CD4-positive, CD25-positive, alpha-beta regulatory T cell (primary cell): ENCODE measurements at regions not wholly inside any gene's neighbourhood (a gene's known extent, or its start where the extent isn't known, plus 50 kb on each side); places are given as distances from the start of the nearest gene placed in this dataset.

Experiments used
- ATAC-seq, 2 donors: fragments of 150-1000 bp; cut with Tn5 transposase; one replicate each; pipeline ENCODE4 v1.10.0; 2021; ENCODE audit warnings: low read depth in 2 of 2, moderate number of reproducible peaks in 2 of 2, moderate library complexity in 1 of 2
- DNase-seq, 3 donors: peaks; one replicate each; pipeline versions ENCODE4 v3.0.0 to v3.0.0-alpha.2; 2012 to 2022; ENCODE audit warnings: mixed read lengths in 1 of 3
- H3K27ac ChIP-seq: one replicate; pipeline ENCODE4 v1.7.0; 2013; ENCODE audit warnings: mild to moderate bottlenecking, low read length; ENCODE audit not compliant: insufficient read depth, poor library complexity, severe bottlenecking
- H3K27me3 ChIP-seq: one replicate; pipeline ENCODE4 v1.7.0; 2013; ENCODE audit warnings: low read length; ENCODE audit not compliant: control insufficient read depth, insufficient read depth
- H3K36me3 ChIP-seq: one replicate; pipeline ENCODE4 v1.7.0; 2013; ENCODE audit warnings: mild to moderate bottlenecking, low read length, moderate library complexity; ENCODE audit not compliant: control insufficient read depth, insufficient read depth
- H3K4me1 ChIP-seq: 2 replicates; pipeline ENCODE4 v1.7.0; 2013; ENCODE audit warnings: mild to moderate bottlenecking, low read length; ENCODE audit not compliant: insufficient read depth, control insufficient read depth, poor library complexity, severe bottlenecking
- H3K4me3 ChIP-seq: one replicate; pipeline ENCODE4 v1.7.0; 2013; ENCODE audit warnings: low read depth, mild to moderate bottlenecking, low read length, moderate library complexity
- H3K9me3 ChIP-seq, 2 experiments: 1 replicate in 1 of 2; 2 replicates in 1 of 2; pipeline ENCODE4 v1.7.0; 2013; ENCODE audit warnings: low read length in 2 of 2, mild to moderate bottlenecking in 1 of 2, moderate library complexity in 1 of 2; ENCODE audit not compliant: control insufficient read depth in 2 of 2
- H3K27ac Mint-ChIP-seq, 3 donors: one replicate each; pipeline ENCODE4 v1.8.0; 2020 to 2022; ENCODE audit warnings: mild to moderate bottlenecking in 3 of 3, mixed read lengths in 3 of 3, moderate library complexity in 2 of 3
- H3K27me3 Mint-ChIP-seq: one replicate; pipeline ENCODE4 v1.8.0; 2022; ENCODE audit warnings: mild to moderate bottlenecking, mixed read lengths
- H3K36me3 Mint-ChIP-seq: one replicate; pipeline ENCODE4 v1.8.0; 2020; ENCODE audit warnings: mixed read lengths
- H3K4me1 Mint-ChIP-seq, 4 donors: one replicate each; pipeline ENCODE4 v1.8.0; 2020 to 2022; ENCODE audit warnings: mixed read lengths in 4 of 4, mild to moderate bottlenecking in 1 of 4
- H3K4me3 Mint-ChIP-seq, 4 donors: one replicate each; pipeline ENCODE4 v1.8.0; 2020 to 2022; ENCODE audit warnings: mild to moderate bottlenecking in 4 of 4, mixed read lengths in 4 of 4, moderate library complexity in 3 of 4
- H3K9me3 Mint-ChIP-seq, 7 donors: one replicate each; pipeline ENCODE4 v1.8.0; 2020 to 2022; ENCODE audit warnings: mixed read lengths in 7 of 7, mild to moderate bottlenecking in 3 of 7, moderate library complexity in 2 of 7

DNA sequence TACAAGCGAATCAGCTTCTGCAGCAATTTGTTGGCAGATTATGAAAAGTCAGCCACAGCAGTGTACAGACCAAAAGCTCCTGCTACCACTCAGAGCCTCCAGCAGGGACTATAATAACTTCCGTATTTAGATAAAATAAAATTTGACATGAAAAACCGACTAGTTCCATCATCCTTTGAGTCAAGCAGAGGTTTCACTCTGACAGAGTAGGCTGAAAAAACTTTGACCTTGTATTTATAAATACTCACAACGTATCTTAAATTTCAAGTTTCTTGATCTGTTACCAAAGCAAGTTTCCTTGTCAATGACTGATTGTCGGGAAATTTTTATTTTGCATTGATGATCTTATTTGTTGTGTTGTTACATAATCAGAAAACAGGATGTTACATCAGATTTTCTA is 283.4 kb downstream of the DAD1 start:
- Histone ChIP-seq H3K4me3 (no peak overlapping the region), H3K9me3 (no peaks in the 10 kb centered on the region), H3K36me3 (no peaks in the 10 kb centered on the region), H3K27ac (peak overlapping the region; percentile 65), H3K27me3 (no peaks in the 10 kb centered on the region), H3K4me1 (no peaks in the 10 kb centered on the region)
- Mint-ChIP-seq H3K36me3 (no peaks in the 10 kb centered on the region), H3K4me1 (no peaks in the 10 kb centered on the region), H3K4me3 (peak overlapping the region in 1 of 4 donors; percentile 7), H3K9me3 (no peaks in the 10 kb centered on the region), H3K27me3 (no peaks in the 10 kb centered on the region), H3K27ac (no peak overlapping the region)
- no peak for ATAC-seq
- DNase-seq: no peak

DNA sequence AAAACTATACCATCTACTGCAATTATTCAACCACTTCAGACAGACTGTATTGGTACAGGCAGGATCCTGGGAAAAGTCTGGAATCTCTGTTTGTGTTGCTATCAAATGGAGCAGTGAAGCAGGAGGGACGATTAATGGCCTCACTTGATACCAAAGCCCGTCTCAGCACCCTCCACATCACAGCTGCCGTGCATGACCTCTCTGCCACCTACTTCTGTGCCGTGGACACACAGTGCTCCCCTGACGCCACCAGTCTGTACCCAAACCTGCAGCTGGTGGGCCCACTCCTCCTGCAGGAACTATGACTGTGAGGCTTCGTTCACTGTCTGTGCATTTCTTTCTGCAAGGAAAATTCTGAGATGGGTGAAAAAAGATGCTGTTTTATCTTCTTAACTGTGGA is 284.7 kb downstream of the DAD1 start:
- no peaks in the 10 kb centered on the region for H3K36me3 Mint-ChIP-seq
- DNase-seq: no peak
- H3K9me3 Mint-ChIP-seq: no peaks in the 10 kb centered on the region
- H3K27ac ChIP-seq: no peak overlapping the region
- peak overlapping the region; percentile 66 for H3K4me3 ChIP-seq
- H3K4me3 Mint-ChIP-seq: peak overlapping the region in 3 of 4 donors; percentile 32 to 82 (median 77)
- H3K36me3 ChIP-seq: no peaks in the 10 kb centered on the region
- peak overlapping the region in 1 of 3 donors; percentile 38 for H3K27ac Mint-ChIP-seq
- H3K27me3 Mint-ChIP-seq: no peaks in the 10 kb centered on the region
- H3K9me3 ChIP-seq: no peaks in the 10 kb centered on the region
- no peak for ATAC-seq
- H3K27me3 ChIP-seq: no peaks in the 10 kb centered on the region
- no peaks in the 10 kb centered on the region for H3K4me1 ChIP-seq
- no peaks in the 10 kb centered on the region for H3K4me1 Mint-ChIP-seq

DNA sequence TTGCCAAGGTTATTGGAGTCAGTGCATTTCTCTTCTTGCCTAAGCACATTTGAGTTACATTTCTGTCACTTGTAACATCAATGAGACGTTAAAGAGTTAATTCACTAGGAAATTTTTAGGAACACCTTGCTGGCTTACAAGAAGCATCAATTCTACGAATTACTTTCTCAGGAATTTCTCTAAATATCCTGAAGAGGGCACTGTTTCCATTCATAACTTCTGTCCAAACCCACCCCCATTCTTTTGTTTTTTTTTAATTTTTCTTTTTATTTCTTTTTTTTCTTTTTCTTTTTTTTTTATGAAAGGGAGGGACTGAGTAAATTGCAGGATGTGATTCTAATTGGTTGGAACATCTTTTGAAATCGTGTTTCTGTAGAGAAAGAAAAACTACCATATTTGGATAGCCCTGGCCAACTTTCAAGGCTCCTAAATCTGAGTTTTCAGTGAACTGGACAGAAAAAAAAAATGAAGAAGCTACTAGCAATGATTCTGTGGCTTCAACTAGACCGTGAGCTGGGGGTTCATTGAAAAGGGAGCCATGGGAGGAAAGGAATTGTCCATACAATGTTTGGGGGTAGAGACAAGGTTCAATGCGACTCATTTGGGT is 285.3 kb downstream of the DAD1 start:
- Mint-ChIP-seq H3K4me1 (no peaks in the 10 kb centered on the region), H3K36me3 (no peaks in the 10 kb centered on the region), H3K9me3 (no peaks in the 10 kb centered on the region), H3K4me3 (peak overlapping the region; percentile 27 to 82 (median 54)), H3K27ac (peak overlapping the region in 2 of 3 donors; percentile 38 to 65), H3K27me3 (no peaks in the 10 kb centered on the region)
- Histone ChIP-seq H3K36me3 (no peaks in the 10 kb centered on the region), H3K4me3 (peak overlapping the region; percentile 66), H3K4me1 (no peaks in the 10 kb centered on the region), H3K9me3 (no peaks in the 10 kb centered on the region), H3K27ac (peak overlapping the region; percentile 23), H3K27me3 (no peaks in the 10 kb centered on the region)
- DNase-seq (no peak), ATAC-seq (no peak)

DNA sequence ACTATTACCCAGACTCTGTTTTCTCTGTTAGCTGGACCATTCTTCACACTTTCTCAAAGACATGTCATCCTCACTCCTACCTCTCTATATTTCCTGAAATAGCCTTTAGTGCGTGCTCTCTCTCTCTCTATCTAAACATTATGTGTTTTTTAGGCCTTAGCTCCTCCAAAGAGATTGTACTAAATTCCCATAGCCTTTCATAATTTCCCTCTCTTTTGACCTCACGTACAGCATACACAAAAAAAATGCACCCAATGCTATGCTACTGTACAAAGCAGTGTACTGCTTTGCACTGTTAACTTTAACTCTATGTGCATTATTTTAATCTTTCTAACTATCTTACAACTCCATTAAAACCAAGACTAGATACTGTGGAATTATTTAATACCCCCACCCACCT is 288.4 kb downstream of the DAD1 start:
- no peak overlapping the region for H3K27ac ChIP-seq
- no peaks in the 10 kb centered on the region for H3K27me3 ChIP-seq
- DNase-seq: no peak
- H3K4me1 Mint-ChIP-seq: no peaks in the 10 kb centered on the region
- no peaks in the 10 kb centered on the region for H3K36me3 Mint-ChIP-seq
- no peak overlapping the region for H3K27ac Mint-ChIP-seq
- no peak overlapping the region for H3K4me3 ChIP-seq
- H3K4me1 ChIP-seq: no peaks in the 10 kb centered on the region
- H3K9me3 ChIP-seq: no peaks in the 10 kb centered on the region
- H3K9me3 Mint-ChIP-seq: no peaks in the 10 kb centered on the region
- H3K36me3 ChIP-seq: no peaks in the 10 kb centered on the region
- no peaks in the 10 kb centered on the region for H3K27me3 Mint-ChIP-seq
- H3K4me3 Mint-ChIP-seq: no peak overlapping the region
- ATAC-seq: no peak

DNA sequence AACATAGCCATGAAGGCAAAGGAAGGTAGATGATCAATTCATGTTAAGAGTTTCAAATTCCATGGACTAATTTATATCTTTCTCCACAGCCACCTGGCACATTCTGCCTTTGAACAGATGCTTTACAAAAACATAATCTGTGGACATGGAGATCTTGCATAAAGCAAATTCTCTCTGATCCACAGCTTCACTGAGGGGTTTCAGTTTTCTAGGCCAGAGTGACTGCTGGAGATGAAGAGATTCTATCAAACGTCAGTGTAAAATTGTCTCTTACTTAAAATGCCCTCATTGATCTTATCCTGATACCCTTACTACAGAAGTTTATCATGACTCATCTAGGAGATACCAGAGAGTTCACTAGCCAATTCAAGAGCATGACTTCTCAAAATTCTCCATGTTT is 291.6 kb downstream of the DAD1 start:
- Mint-ChIP-seq H3K27ac (no peak overlapping the region), H3K36me3 (no peaks in the 10 kb centered on the region), H3K4me3 (no peak overlapping the region), H3K27me3 (no peaks in the 10 kb centered on the region), H3K4me1 (no peaks in the 10 kb centered on the region), H3K9me3 (no peaks in the 10 kb centered on the region)
- DNase-seq (no peak), ATAC-seq (no peak)
- no peaks in the 10 kb centered on the region for H3K9me3 ChIP-seq
- H3K4me1 ChIP-seq: no peaks in the 10 kb centered on the region
- H3K27ac ChIP-seq: no peak overlapping the region
- no peaks in the 10 kb centered on the region for H3K27me3 ChIP-seq
- no peaks in the 10 kb centered on the region for H3K36me3 ChIP-seq
- H3K4me3 ChIP-seq: no peak overlapping the region

DNA sequence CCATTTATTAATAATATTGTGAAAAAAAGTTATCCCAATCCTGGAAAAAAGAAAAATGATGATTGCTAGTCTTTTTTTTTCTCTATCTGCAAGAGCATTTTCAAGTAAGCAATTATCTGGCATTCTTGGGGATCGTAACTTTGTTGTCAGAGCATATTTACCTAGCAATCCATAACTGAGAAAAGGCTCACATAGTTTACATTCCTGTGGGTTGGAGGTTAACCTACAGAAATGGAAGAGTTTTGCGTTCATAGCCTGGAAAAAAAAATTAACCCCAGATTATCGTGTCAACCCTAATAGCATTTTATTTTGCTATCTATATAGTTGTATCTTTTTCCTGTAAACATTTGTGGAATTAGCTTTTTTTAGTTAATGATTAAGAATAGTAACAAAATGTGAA is 292.3 kb downstream of the DAD1 start:
- Mint-ChIP-seq H3K4me1 (no peaks in the 10 kb centered on the region), H3K27me3 (no peaks in the 10 kb centered on the region)
- H3K27ac ChIP-seq: no peak overlapping the region

DNA sequence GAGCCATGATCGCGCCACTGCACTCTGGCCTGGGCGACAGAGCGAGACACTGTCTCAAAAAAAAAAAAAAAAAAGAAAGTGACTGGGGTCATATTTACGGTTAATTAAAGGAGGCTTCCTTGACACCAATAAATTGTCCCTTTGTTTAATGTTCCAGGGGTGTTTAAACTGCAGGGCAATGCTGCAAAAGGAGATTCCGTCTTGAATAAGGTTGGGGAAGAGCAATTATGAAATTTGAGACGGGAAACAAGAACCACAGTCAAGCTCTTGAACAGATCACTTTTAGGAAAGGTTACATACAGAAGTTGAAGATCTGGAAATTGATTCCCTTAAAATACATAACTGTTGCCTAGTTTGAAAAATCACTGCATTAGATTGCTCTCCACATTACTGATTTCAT is 292.9 kb downstream of the DAD1 start:
- DNase-seq: no peak
- Histone ChIP-seq H3K4me3 (no peak overlapping the region), H3K4me1 (no peaks in the 10 kb centered on the region), H3K36me3 (no peaks in the 10 kb centered on the region), H3K27ac (no peak overlapping the region), H3K9me3 (no peaks in the 10 kb centered on the region), H3K27me3 (no peaks in the 10 kb centered on the region)
- Mint-ChIP-seq H3K4me1 (no peaks in the 10 kb centered on the region), H3K27me3 (no peaks in the 10 kb centered on the region), H3K27ac (no peak overlapping the region), H3K4me3 (no peak overlapping the region), H3K9me3 (no peaks in the 10 kb centered on the region), H3K36me3 (no peaks in the 10 kb centered on the region)
- no peak for ATAC-seq

More for the DNA sequence above, 292.3 kb downstream of the DAD1 start:
- H3K4me1 ChIP-seq: no peaks in the 10 kb centered on the region
- ATAC-seq (no peak), DNase-seq (no peak)
- H3K9me3 ChIP-seq: no peaks in the 10 kb centered on the region
- Mint-ChIP-seq H3K36me3 (no peaks in the 10 kb centered on the region), H3K27ac (no peak overlapping the region), H3K4me3 (no peak overlapping the region), H3K9me3 (no peaks in the 10 kb centered on the region)
- H3K4me3 ChIP-seq: no peak overlapping the region
- no peaks in the 10 kb centered on the region for H3K27me3 ChIP-seq
- H3K36me3 ChIP-seq: no peaks in the 10 kb centered on the region

DNA sequence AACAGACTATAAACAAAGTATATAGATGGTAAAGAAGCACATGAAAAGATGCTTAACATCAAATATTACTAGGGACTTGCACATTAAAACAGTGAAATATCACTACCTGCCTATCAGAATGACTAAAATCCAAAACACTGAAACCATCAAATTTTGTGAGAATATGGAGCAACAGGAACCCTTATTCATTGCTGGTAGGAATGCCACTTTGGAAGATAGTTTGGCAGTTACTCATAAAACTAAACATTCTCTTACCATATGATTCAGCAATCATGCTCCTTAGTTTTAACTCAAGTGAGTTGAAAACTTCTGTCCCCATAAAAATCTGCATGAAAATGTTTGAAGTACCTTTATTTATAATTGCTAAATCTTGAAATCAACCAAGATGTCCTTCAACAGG is 297.6 kb downstream of the DAD1 start:
- Histone ChIP-seq H3K36me3 (no peaks in the 10 kb centered on the region), H3K9me3 (no peaks in the 10 kb centered on the region), H3K4me3 (no peak overlapping the region), H3K27me3 (no peaks in the 10 kb centered on the region), H3K4me1 (no peaks in the 10 kb centered on the region), H3K27ac (no peak overlapping the region)
- DNase-seq (no peak), ATAC-seq (no peak)
- H3K9me3 Mint-ChIP-seq: no peaks in the 10 kb centered on the region
- H3K36me3 Mint-ChIP-seq: no peaks in the 10 kb centered on the region
- no peak overlapping the region for H3K27ac Mint-ChIP-seq
- H3K27me3 Mint-ChIP-seq: no peaks in the 10 kb centered on the region
- H3K4me1 Mint-ChIP-seq: no peaks in the 10 kb centered on the region
- no peak overlapping the region for H3K4me3 Mint-ChIP-seq
